ENCODE measurements at regions not wholly inside any gene's neighbourhood (a gene's known extent, or its start where the extent isn't known, plus 50 kb on each side); places are given as distances from the start of the nearest gene placed in this dataset.

- FAIRE-seq = no peak
- H3K79me2 ChIP-seq (ENCODE audit: control insufficient read depth, insufficient read depth, low read length) = no peaks in the 10 kb centered on the region
- dilution Hi-C loops (cut with MboI; ENCODE audit: extremely low pct_ligation_motif_present, low sequenced_read_pairs) = no loop called here
- H3K9ac ChIP-seq (ENCODE audit: control insufficient read depth, extremely low read depth, insufficient read depth, low read length) = no peak overlapping the region
- DNase-seq (ENCODE audit: low read depth, low spot score) = no peak
- no peak for TF ChIP-seq EZH2 (IDR thresholded peaks at IDR 0.05; ENCODE audit: low read length)
- no peak for TF ChIP-seq CTCF (optimal IDR thresholded peaks at IDR 0.05 in 1 of 3, IDR thresholded peaks at IDR 0.05 in 1 of 3, conservative IDR thresholded peaks at IDR 0.05 in 1 of 3; ENCODE audit: extremely low read depth in 1 of 3, insufficient read depth in 2 of 3, low read length in 3 of 3)
- no peaks in the 10 kb centered on the region for H3K9me1 ChIP-seq (ENCODE audit: control insufficient read depth, extremely low read depth, insufficient read depth, low read length)
- H3K36me3 ChIP-seq (ENCODE audit: control insufficient read depth in 2 of 2, extremely low read depth in 1 of 2, insufficient read depth in 2 of 2, low read length in 2 of 2) = no peaks in the 10 kb centered on the region
- no peak overlapping the region for H3K27ac ChIP-seq (ENCODE audit: control insufficient read depth, insufficient read depth, low read length)
- no peaks in the 10 kb centered on the region for H3K9me3 ChIP-seq (ENCODE audit: control insufficient read depth, low read depth, low read length)
- H3K27me3 ChIP-seq (ENCODE audit: control insufficient read depth, extremely low read depth, insufficient read depth, low read length) = no peaks in the 10 kb centered on the region
- no peak overlapping the region for H2AFZ ChIP-seq (ENCODE audit: control insufficient read depth, low read length)
- no peak overlapping the region for H3K4me2 ChIP-seq (ENCODE audit: control insufficient read depth, extremely low read depth, insufficient read depth, low read depth, low read length)
- no peaks in the 10 kb centered on the region for H4K20me1 ChIP-seq (ENCODE audit: control insufficient read depth, extremely low read depth, insufficient read depth, low read length)
- no peak overlapping the region for H3K4me3 ChIP-seq (ENCODE audit: control insufficient read depth in 2 of 3, extremely low read depth in 1 of 3, insufficient read depth in 2 of 3, low read depth in 1 of 3, low read length in 3 of 3)
- H3K4me1 ChIP-seq (ENCODE audit: control insufficient read depth, extremely low read depth, insufficient read depth, low read length) = no peaks in the 10 kb centered on the region
Observed at GRCh38 chr3:81891055-81891895, 129.8 kb upstream of the GBE1 start.

- dilution Hi-C loops (cut with MboI; ENCODE audit: extremely low pct_ligation_motif_present, low sequenced_read_pairs) = no loop called here
- Histone ChIP-seq H3K79me2 (ENCODE audit: control insufficient read depth, insufficient read depth, low read length) (no peaks in the 10 kb centered on the region), H3K9ac (ENCODE audit: control insufficient read depth, extremely low read depth, insufficient read depth, low read length) (no peak overlapping the region), H3K27ac (ENCODE audit: control insufficient read depth, insufficient read depth, low read length) (no peak overlapping the region), H3K4me3 (ENCODE audit: control insufficient read depth in 2 of 3, extremely low read depth in 1 of 3, insufficient read depth in 2 of 3, low read depth in 1 of 3, low read length in 3 of 3) (no peak overlapping the region), H3K4me2 (ENCODE audit: control insufficient read depth, extremely low read depth, insufficient read depth, low read depth, low read length) (no peak overlapping the region), H3K9me3 (ENCODE audit: control insufficient read depth, low read depth, low read length) (no peaks in the 10 kb centered on the region), H2AFZ (ENCODE audit: control insufficient read depth, low read length) (no peak overlapping the region), H4K20me1 (ENCODE audit: control insufficient read depth, extremely low read depth, insufficient read depth, low read length) (no peaks in the 10 kb centered on the region), H3K27me3 (ENCODE audit: control insufficient read depth, extremely low read depth, insufficient read depth, low read length) (no peaks in the 10 kb centered on the region), H3K4me1 (ENCODE audit: control insufficient read depth, extremely low read depth, insufficient read depth, low read length) (no peaks in the 10 kb centered on the region), H3K36me3 (ENCODE audit: control insufficient read depth in 2 of 2, extremely low read depth in 1 of 2, insufficient read depth in 2 of 2, low read length in 2 of 2) (no peaks in the 10 kb centered on the region), H3K9me1 (ENCODE audit: control insufficient read depth, extremely low read depth, insufficient read depth, low read length) (no peaks in the 10 kb centered on the region)
- FAIRE-seq (no peak), DNase-seq (ENCODE audit: low read depth, low spot score) (no peak)
- TF ChIP-seq EZH2 (IDR thresholded peaks at IDR 0.05; ENCODE audit: low read length) (no peak), CTCF (optimal IDR thresholded peaks at IDR 0.05 in 1 of 3, IDR thresholded peaks at IDR 0.05 in 1 of 3, conservative IDR thresholded peaks at IDR 0.05 in 1 of 3; ENCODE audit: extremely low read depth in 1 of 3, insufficient read depth in 2 of 3, low read length in 3 of 3) (no peak)
Observed at GRCh38 chr3:81888914-81889557, 127.6 kb upstream of the GBE1 start.

Measured in keratinocyte (primary cell).